ENCODE measurements at regions not wholly inside any gene's neighbourhood (a gene's known extent, or its start where the extent isn't known, plus 50 kb on each side); places are given as distances from the start of the nearest gene placed in this dataset.

DNA sequence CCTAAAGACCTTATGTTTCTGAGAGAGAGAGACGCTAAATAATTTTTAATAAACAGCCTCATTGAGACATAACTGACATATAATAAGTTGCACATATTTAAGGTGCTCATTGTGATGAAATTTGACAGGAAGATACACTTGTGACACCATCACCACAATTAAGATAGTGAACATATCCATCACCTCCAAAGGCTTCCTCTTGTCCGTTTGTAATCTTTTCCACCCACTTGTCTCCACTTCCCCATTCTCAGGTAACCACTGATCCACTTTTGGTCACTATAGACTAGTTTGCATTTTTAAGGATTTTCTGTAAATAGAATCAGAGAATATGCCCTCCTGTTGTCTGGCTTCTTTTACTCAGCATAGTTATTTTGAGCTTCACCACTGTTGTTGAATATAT, 195.1 kb upstream of the WDR11 start:
- Histone ChIP-seq H3K4ac (ENCODE audit: low read depth, low read length) (no peak overlapping the region), H3K23me2 (ENCODE audit: insufficient read length, low read depth, low read length, poor library complexity, severe bottlenecking) (no peaks in the 10 kb centered on the region), H2BK5ac (ENCODE audit: insufficient read length, low read length) (no peak overlapping the region), H3K79me2 (ENCODE audit: insufficient read depth, low read length) (no peaks in the 10 kb centered on the region), H3T11ph (ENCODE audit: low read length) (no peak overlapping the region), H3K27me3 (ENCODE audit: insufficient read depth, low read length) (no peaks in the 10 kb centered on the region), H3K4me1 (ENCODE audit: insufficient read depth, low read length) (no peaks in the 10 kb centered on the region), H4K8ac (replicated peaks; ENCODE audit: insufficient read length, low read depth, low read length) (no peak overlapping the region), H3K79me1 (ENCODE audit: insufficient read depth, low read depth, low read length, poor library complexity, severe bottlenecking) (no peaks in the 10 kb centered on the region), H3K9me3 (ENCODE audit: control insufficient read depth, low read depth, low read length) (no peaks in the 10 kb centered on the region), H3K14ac (ENCODE audit: insufficient read depth, low read length) (no peak overlapping the region), H2BK12ac (ENCODE audit: insufficient read length, low read depth, low read length) (no peak overlapping the region), H2AFZ (ENCODE audit: low read length) (no peak overlapping the region), H3K9ac (ENCODE audit: extremely low read depth, insufficient read length, low read length) (no peak overlapping the region), H2BK20ac (ENCODE audit: low read depth, low read length, poor library complexity, severe bottlenecking) (no peak overlapping the region), H4K91ac (ENCODE audit: insufficient read length, low read depth, low read length) (no peak overlapping the region), H2AK5ac (ENCODE audit: insufficient read length, low read length) (no peak overlapping the region), H3K27ac (ENCODE audit: insufficient read length, low read depth, low read length) (no peak overlapping the region), H3K18ac (ENCODE audit: insufficient read length, low read depth, low read length) (no peak overlapping the region), H4K5ac (ENCODE audit: insufficient read length, low read depth, low read length) (no peak overlapping the region), H3K4me2 (ENCODE audit: insufficient read depth, insufficient read length, low read length) (no peak overlapping the region), H4K20me1 (ENCODE audit: control insufficient read depth, insufficient read depth, insufficient read length) (no peaks in the 10 kb centered on the region), H3K23ac (ENCODE audit: insufficient read length, low read depth, low read length) (no peak overlapping the region), H3K56ac (ENCODE audit: insufficient read length, low read depth, low read length) (no peak overlapping the region), H2BK15ac (ENCODE audit: low read depth, low read length) (no peak overlapping the region), H2BK120ac (ENCODE audit: low read depth, low read length, poor library complexity, severe bottlenecking) (no peak overlapping the region)
- no peaks in the 10 kb centered on the region for H3K36me3 Mint-ChIP-seq (ENCODE audit: insufficient read depth in 1 of 3, low read depth in 3 of 3)
- peaks cover 5% of the 10 kb centered on the region for H3K27me3 Mint-ChIP-seq (ENCODE audit: low read depth)
- no peaks in the 10 kb centered on the region for H3K9me3 Mint-ChIP-seq
- no peak for DNase-seq
- no peaks in the 10 kb centered on the region for H3K4me1 Mint-ChIP-seq
- WGBS (ENCODE audit: extremely low coverage, insufficient read length, low lambda C conversion rate): no CpG with 5 or more reads among the region's 2 CpGs
- no peak overlapping the region for H3K4me3 Mint-ChIP-seq
- TF ChIP-seq, protein P1, sequence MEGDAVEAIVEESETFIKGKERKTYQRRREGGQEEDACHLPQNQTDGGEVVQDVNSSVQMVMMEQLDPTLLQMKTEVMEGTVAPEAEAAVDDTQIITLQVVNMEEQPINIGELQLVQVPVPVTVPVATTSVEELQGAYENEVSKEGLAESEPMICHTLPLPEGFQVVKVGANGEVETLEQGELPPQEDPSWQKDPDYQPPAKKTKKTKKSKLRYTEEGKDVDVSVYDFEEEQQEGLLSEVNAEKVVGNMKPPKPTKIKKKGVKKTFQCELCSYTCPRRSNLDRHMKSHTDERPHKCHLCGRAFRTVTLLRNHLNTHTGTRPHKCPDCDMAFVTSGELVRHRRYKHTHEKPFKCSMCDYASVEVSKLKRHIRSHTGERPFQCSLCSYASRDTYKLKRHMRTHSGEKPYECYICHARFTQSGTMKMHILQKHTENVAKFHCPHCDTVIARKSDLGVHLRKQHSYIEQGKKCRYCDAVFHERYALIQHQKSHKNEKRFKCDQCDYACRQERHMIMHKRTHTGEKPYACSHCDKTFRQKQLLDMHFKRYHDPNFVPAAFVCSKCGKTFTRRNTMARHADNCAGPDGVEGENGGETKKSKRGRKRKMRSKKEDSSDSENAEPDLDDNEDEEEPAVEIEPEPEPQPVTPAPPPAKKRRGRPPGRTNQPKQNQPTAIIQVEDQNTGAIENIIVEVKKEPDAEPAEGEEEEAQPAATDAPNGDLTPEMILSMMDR (conservative IDR thresholded peaks at IDR 0.05): no peak
- no peak overlapping the region for H3K27ac Mint-ChIP-seq

Data from H9 (cell line).